ENCODE measurements at regions not wholly inside any gene's neighbourhood (a gene's known extent, or its start where the extent isn't known, plus 50 kb on each side); places are given as distances from the start of the nearest gene placed in this dataset.

DNA sequence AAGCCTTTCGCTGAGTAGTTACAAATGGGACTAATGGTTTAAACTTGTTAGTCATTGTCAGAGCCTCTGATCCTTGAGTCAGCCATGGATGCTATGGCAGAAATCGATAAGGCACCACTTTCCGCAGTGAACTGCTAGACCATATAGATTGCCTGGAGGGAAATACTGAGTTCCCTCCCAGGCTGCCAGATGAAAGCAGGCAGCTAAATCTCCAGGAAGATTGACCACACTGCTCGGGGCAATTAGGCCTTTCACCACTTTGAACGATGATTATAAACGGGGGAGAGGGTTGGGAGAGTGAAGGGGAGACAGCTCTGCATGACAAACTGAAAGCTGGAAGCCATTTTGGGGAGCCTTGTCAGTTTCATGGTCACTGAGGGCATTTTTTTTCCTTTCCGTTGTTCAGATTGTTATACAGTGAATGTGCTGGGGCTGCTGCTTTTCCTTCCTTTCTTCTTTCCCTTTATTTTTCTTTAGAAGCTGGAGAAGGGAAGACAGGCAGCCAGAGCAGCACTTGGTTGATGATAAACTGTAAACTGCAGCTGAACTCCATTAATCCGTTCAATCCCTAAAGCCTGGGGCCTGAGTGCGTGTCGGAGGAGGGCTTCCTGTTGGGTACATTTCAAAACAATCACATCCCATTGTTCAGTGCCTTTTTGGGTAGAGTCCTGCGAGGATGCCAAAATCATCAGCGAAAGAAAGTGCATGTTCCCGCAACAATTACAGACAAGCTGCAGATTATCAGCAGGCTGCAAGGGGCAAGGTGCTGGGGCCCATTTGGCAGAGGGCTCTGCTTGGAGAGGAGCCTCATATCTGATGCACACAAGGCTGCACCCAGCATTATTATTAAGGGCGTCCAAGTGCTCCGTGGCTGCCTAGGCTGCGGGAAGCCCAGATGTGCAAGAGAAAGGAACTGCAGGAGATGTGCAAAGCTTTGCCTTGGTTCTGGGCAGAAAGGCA, 308.4 kb downstream of the PSAT1 start:
- no peaks in the 10 kb centered on the region for H3K9me2 ChIP-seq (replicated peaks; ENCODE audit: insufficient read depth, low read length)
- H3K9ac ChIP-seq (ENCODE audit: low read length): no peak overlapping the region
- H3K4me3 ChIP-seq (ENCODE audit: insufficient read depth, low read length, poor library complexity, severe bottlenecking): no peak overlapping the region
- no peaks in the 10 kb centered on the region for H4K20me1 ChIP-seq (ENCODE audit: low read depth, low read length)
- no peaks in the 10 kb centered on the region for H3F3A ChIP-seq (ENCODE audit: insufficient read depth)
- H3K27me3 ChIP-seq (ENCODE audit: low read length): no peaks in the 10 kb centered on the region
- TF ChIP-seq, protein P1, sequence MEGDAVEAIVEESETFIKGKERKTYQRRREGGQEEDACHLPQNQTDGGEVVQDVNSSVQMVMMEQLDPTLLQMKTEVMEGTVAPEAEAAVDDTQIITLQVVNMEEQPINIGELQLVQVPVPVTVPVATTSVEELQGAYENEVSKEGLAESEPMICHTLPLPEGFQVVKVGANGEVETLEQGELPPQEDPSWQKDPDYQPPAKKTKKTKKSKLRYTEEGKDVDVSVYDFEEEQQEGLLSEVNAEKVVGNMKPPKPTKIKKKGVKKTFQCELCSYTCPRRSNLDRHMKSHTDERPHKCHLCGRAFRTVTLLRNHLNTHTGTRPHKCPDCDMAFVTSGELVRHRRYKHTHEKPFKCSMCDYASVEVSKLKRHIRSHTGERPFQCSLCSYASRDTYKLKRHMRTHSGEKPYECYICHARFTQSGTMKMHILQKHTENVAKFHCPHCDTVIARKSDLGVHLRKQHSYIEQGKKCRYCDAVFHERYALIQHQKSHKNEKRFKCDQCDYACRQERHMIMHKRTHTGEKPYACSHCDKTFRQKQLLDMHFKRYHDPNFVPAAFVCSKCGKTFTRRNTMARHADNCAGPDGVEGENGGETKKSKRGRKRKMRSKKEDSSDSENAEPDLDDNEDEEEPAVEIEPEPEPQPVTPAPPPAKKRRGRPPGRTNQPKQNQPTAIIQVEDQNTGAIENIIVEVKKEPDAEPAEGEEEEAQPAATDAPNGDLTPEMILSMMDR (IDR thresholded peaks at IDR 0.05; ENCODE audit: insufficient read depth, low read length, poor library complexity, severe bottlenecking): no peak
- TF ChIP-seq EZH2phosphoT487 (conservative IDR thresholded peaks at IDR 0.05; ENCODE audit: low read length): no peak
- no peak overlapping the region for H3K4me2 ChIP-seq (ENCODE audit: low read depth, low read length, poor library complexity, severe bottlenecking)
- H3K36me3 ChIP-seq (ENCODE audit: low read length): no peaks in the 10 kb centered on the region
- no peak overlapping the region for H3K27ac ChIP-seq (ENCODE audit: low read depth, low read length)
- H2AFZ ChIP-seq (ENCODE audit: low read depth, low read length, severe bottlenecking): no peak overlapping the region
- H3K9me3 ChIP-seq (ENCODE audit: insufficient read depth, low read length): no peaks in the 10 kb centered on the region
- H3K79me2 ChIP-seq (ENCODE audit: insufficient read depth, low read length): no peaks in the 10 kb centered on the region

DNA sequence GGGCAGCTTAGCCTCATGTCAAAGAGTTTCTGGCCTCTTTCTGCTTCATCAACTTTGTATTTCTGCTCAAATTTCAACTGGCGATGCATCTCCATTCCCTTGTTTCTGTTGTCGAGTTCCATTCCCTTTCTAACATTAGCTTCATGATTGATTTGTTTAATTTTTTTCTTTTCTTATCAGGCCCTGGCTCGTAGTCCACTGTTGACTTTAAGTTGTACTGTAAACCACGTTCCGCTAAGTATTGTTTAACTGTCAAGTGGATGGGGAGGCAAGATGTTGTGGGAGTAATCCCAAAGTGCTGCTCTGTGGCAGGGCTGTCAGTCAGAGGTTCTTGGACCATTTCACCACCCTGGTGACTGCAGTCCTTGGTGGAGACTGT, 309.1 kb downstream of the PSAT1 start:
- Histone ChIP-seq H3K4me2 (ENCODE audit: low read depth, low read length, poor library complexity, severe bottlenecking) (no peak overlapping the region), H4K20me1 (ENCODE audit: low read depth, low read length) (no peaks in the 10 kb centered on the region), H3K9ac (ENCODE audit: low read length) (no peak overlapping the region), H3K27me3 (ENCODE audit: low read length) (no peaks in the 10 kb centered on the region), H3K79me2 (ENCODE audit: insufficient read depth, low read length) (no peaks in the 10 kb centered on the region), H3K36me3 (ENCODE audit: low read length) (no peaks in the 10 kb centered on the region), H2AFZ (ENCODE audit: low read depth, low read length, severe bottlenecking) (no peak overlapping the region), H3K9me3 (ENCODE audit: insufficient read depth, low read length) (no peaks in the 10 kb centered on the region), H3F3A (ENCODE audit: insufficient read depth) (no peaks in the 10 kb centered on the region), H3K9me2 (replicated peaks; ENCODE audit: insufficient read depth, low read length) (no peaks in the 10 kb centered on the region), H3K4me3 (ENCODE audit: insufficient read depth, low read length, poor library complexity, severe bottlenecking) (no peak overlapping the region), H3K27ac (ENCODE audit: low read depth, low read length) (no peak overlapping the region)
- TF ChIP-seq, protein P1 (IDR thresholded peaks at IDR 0.05; ENCODE audit: insufficient read depth, low read length, poor library complexity, severe bottlenecking): no peak

DNA sequence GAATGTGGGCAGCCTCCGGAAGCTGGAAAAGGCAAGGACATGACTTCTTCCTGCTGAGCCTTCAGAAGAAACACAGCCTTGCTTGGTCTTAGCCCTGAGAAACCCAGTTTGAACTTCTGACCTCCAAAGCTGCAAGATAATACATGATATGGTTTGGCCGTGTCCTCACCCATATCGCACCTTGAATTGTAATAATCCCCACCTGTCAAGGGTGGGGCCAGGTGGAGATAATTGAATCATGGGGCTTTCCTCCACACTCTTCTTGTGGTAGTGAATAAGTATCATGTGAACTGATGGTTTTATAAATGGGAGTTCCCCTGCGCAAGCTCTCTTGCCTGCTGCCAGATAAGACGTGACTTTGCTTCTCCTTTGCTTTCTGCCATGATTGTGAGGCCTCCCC, 310.9 kb downstream of the PSAT1 start:
- Histone ChIP-seq H3F3A (ENCODE audit: insufficient read depth) (no peaks in the 10 kb centered on the region), H3K79me2 (ENCODE audit: insufficient read depth, low read length) (no peaks in the 10 kb centered on the region)

More for the DNA sequence above, 310.9 kb downstream of the PSAT1 start:
- Histone ChIP-seq H3K4me3 (ENCODE audit: insufficient read depth, low read length, poor library complexity, severe bottlenecking) (no peak overlapping the region), H4K20me1 (ENCODE audit: low read depth, low read length) (no peaks in the 10 kb centered on the region), H2AFZ (ENCODE audit: low read depth, low read length, severe bottlenecking) (no peak overlapping the region), H3K4me2 (ENCODE audit: low read depth, low read length, poor library complexity, severe bottlenecking) (no peak overlapping the region), H3K9me2 (replicated peaks; ENCODE audit: insufficient read depth, low read length) (no peaks in the 10 kb centered on the region), H3K36me3 (ENCODE audit: low read length) (no peaks in the 10 kb centered on the region), H3K9me3 (ENCODE audit: insufficient read depth, low read length) (no peaks in the 10 kb centered on the region), H3K9ac (ENCODE audit: low read length) (no peak overlapping the region), H3K27ac (ENCODE audit: low read depth, low read length) (no peak overlapping the region), H3K27me3 (ENCODE audit: low read length) (no peaks in the 10 kb centered on the region)
- TF ChIP-seq EZH2phosphoT487 (conservative IDR thresholded peaks at IDR 0.05; ENCODE audit: low read length): no peak
- TF ChIP-seq, protein P1 (IDR thresholded peaks at IDR 0.05; ENCODE audit: insufficient read depth, low read length, poor library complexity, severe bottlenecking): no peak
